PC-3 (cell line): ENCODE measurements at regions not wholly inside any gene's neighbourhood (a gene's known extent, or its start where the extent isn't known, plus 50 kb on each side); places are given as distances from the start of the nearest gene placed in this dataset.
"Not testable (repeated sequence)": the region's sequence is repeated elsewhere in the genome, so short reads cannot be mapped to it uniquely, and the experiment has no call there.

Source experiments
- ATAC-seq: fragments of 200-7000 bp; cut with Tn5 transposase; 2 replicates; pipeline ENCODE4 v1.9.1; 2020; ENCODE audit warnings: mild to moderate bottlenecking, moderate library complexity
- BruUV-seq: library from RNA; stranded (reverse); fragments of 400-500 nt; replicated peaks from 2 replicates; lab custom pipeline; 2021; lab: Mats Ljungman, UMichigan
- CTCF ChIA-PET: fragments of 300-600 bp; sonication (Branson Sonifier 250); formaldehyde crosslinking; loops from one replicate; lab custom pipeline; 2022; ENCODE audit warnings: antibody characterized with exemption; lab: Charles Lee
- POLR2A ChIA-PET: fragments of 300-600 bp; sonication (Branson Sonifier 250); formaldehyde crosslinking; loops from one replicate; lab custom pipeline; 2022; ENCODE audit warnings: antibody characterized with exemption; ENCODE audit not compliant: unreplicated experiment; lab: Charles Lee
- DNase-seq: peaks from one replicate; pipeline ENCODE4 v3.0.0-alpha.2; 2015
- H2AFZ ChIP-seq: fragments of 300-600 bp; sonication (generic); 2 replicates; pipeline ENCODE4 v1.6.0; 2016; ENCODE audit warnings: antibody characterized with exemption, low read length
- H3F3A ChIP-seq: fragments of 300-600 bp; sonication (generic); one replicate; pipeline ENCODE4 v1.6.0; 2017; ENCODE audit warnings: antibody characterized with exemption, low read length, control low read depth, mild to moderate bottlenecking; ENCODE audit not compliant: unreplicated experiment
- H3K27ac ChIP-seq: fragments of 300-600 bp; sonication (generic); 2 replicates; pipeline ENCODE4 v1.5.1; 2016; ENCODE audit warnings: mild to moderate bottlenecking, low read length
- H3K27me3 ChIP-seq: fragments of 300-600 bp; sonication (generic); 2 replicates; pipeline ENCODE4 v1.6.1; 2016; ENCODE audit warnings: low read length, mixed read lengths
- H3K36me3 ChIP-seq: fragments of 300-600 bp; sonication (generic); 2 replicates; pipeline ENCODE4 v1.6.1; 2016; ENCODE audit warnings: low read depth, mixed run types, low read length, mixed read lengths
- H3K4me1 ChIP-seq: fragments of 300-600 bp; sonication (generic); 2 replicates; pipeline ENCODE4 v1.5.1; 2016; ENCODE audit warnings: low read length; ENCODE audit not compliant: insufficient read depth
- H3K4me2 ChIP-seq: fragments of 300-600 bp; sonication (generic); 2 replicates; pipeline ENCODE4 v1.6.0; 2016; ENCODE audit warnings: low read length
- H3K4me3 ChIP-seq: fragments of 300-600 bp; sonication (generic); 2 replicates; pipeline ENCODE4 v1.5.1; 2016; ENCODE audit warnings: mild to moderate bottlenecking, low read length, mixed read lengths
- H3K79me2 ChIP-seq: fragments of 300-600 bp; sonication (generic); 2 replicates; pipeline ENCODE4 v1.6.1; 2017; ENCODE audit warnings: low read length, mixed read lengths
- H3K9ac ChIP-seq: fragments of 300-600 bp; sonication (generic); 2 replicates; pipeline ENCODE4 v1.6.0; 2016; ENCODE audit warnings: mild to moderate bottlenecking, low read length
- H3K9me2 ChIP-seq: fragments of 300-600 bp; sonication (generic); replicated peaks from 2 replicates; pipeline ENCODE4 v1.6.1; 2016; ENCODE audit warnings: mixed run types, low read length, mixed read lengths
- H3K9me3 ChIP-seq: fragments of 300-600 bp; sonication (generic); 2 replicates; pipeline ENCODE4 v1.6.1; 2016; ENCODE audit warnings: low read length, mixed read lengths
- H4K20me1 ChIP-seq: fragments of 300-600 bp; sonication (generic); 2 replicates; pipeline ENCODE4 v1.6.1; 2016; ENCODE audit warnings: low read length, mixed read lengths
- CTCF ChIP-seq: fragments of 300-600 bp; sonication (generic); conservative IDR thresholded peaks from 2 replicates; pipeline ENCODE4 v1.5.1; 2017; ENCODE audit warnings: antibody characterized with exemption, low read depth, mild to moderate bottlenecking, low read length
- EZH2 ChIP-seq: fragments of 300-600 bp; sonication (generic); IDR thresholded peaks from one replicate; pipeline ENCODE4 v1.6.1; 2017; ENCODE audit warnings: antibody characterized with exemption, mild to moderate bottlenecking, low read length; ENCODE audit not compliant: unreplicated experiment
- EZH2phosphoT487 ChIP-seq: fragments of 300-600 bp; sonication (generic); IDR thresholded peaks from 2 replicates; pipeline ENCODE4 v1.6.1; 2018; ENCODE audit warnings: mild to moderate bottlenecking, antibody characterized with exemption, low read length, borderline replicate concordance
- intact Hi-C: fragments of 100-400 bp; cut with micrococcal nuclease; formaldehyde crosslinking; loops from 2 replicates; pipeline ENCODE4 v1.9.0; 2023

- Histone ChIP-seq H3K27ac (no peak overlapping the region), H3K4me3 (no peak overlapping the region), H3K9me2 (no peaks in the 10 kb centered on the region), H3K27me3 (no peaks in the 10 kb centered on the region), H2AFZ (no peak overlapping the region), H3F3A (no peaks in the 10 kb centered on the region), H3K9me3 (no peaks in the 10 kb centered on the region), H3K9ac (no peak overlapping the region), H3K4me1 (no peaks in the 10 kb centered on the region), H3K36me3 (no peaks in the 10 kb centered on the region), H3K79me2 (no peaks in the 10 kb centered on the region), H3K4me2 (no peak overlapping the region), H4K20me1 (no peaks in the 10 kb centered on the region)
- CTCF ChIA-PET: no interaction called here
- no peak for DNase-seq
- ATAC-seq: no peak
- no TSS peak for BruUV-seq
- intact Hi-C loops: no loop called here
- POLR2A ChIA-PET: no interaction called here
- no peak for TF ChIP-seq EZH2phosphoT487
- TF ChIP-seq CTCF: no peak
- no peak for TF ChIP-seq EZH2
These were observed 1438.4 kb upstream of the B3GALT2 start for GRCh38 chr1:194624833-194625232.

- no peaks in the 10 kb centered on the region for H3F3A ChIP-seq
- intact Hi-C loops: no loop called here
- DNase-seq: no peak
- H4K20me1 ChIP-seq: no peaks in the 10 kb centered on the region
- no peak overlapping the region for H3K27ac ChIP-seq
- H3K9me3 ChIP-seq: no peaks in the 10 kb centered on the region
- no peaks in the 10 kb centered on the region for H3K79me2 ChIP-seq
- ChIA-PET POLR2A (no interaction called here), CTCF (no interaction called here)
- TF ChIP-seq CTCF (no peak), EZH2phosphoT487 (no peak), EZH2 (no peak)
- H2AFZ ChIP-seq: no peak overlapping the region
- H3K27me3 ChIP-seq: no peaks in the 10 kb centered on the region
- no peak overlapping the region for H3K9ac ChIP-seq
- no peaks in the 10 kb centered on the region for H3K36me3 ChIP-seq
- no peaks in the 10 kb centered on the region for H3K9me2 ChIP-seq
- ATAC-seq: no peak
- H3K4me2 ChIP-seq: no peak overlapping the region
- no peak overlapping the region for H3K4me3 ChIP-seq
- BruUV-seq: no TSS peak
- H3K4me1 ChIP-seq: no peaks in the 10 kb centered on the region
These were observed 1431.7 kb upstream of the B3GALT2 start for GRCh38 chr1:194618101-194618500.

- H3K27ac ChIP-seq, H3K36me3 ChIP-seq, BruUV-seq, H3F3A ChIP-seq, ATAC-seq, H3K9me3 ChIP-seq, H3K4me3 ChIP-seq, intact Hi-C loops, POLR2A ChIA-PET, CTCF ChIA-PET, H2AFZ ChIP-seq, H3K4me1 ChIP-seq, H3K4me2 ChIP-seq, H4K20me1 ChIP-seq, H3K9ac ChIP-seq, DNase-seq, H3K9me2 ChIP-seq, H3K79me2 ChIP-seq, H3K27me3 ChIP-seq: not testable (repeated sequence)
These were observed 1430.9 kb upstream of the B3GALT2 start for GRCh38 chr1:194617272-194617671.
